ENCODE measurements at regions not wholly inside any gene's neighbourhood (a gene's known extent, or its start where the extent isn't known, plus 50 kb on each side); places are given as distances from the start of the nearest gene placed in this dataset.

DNA sequence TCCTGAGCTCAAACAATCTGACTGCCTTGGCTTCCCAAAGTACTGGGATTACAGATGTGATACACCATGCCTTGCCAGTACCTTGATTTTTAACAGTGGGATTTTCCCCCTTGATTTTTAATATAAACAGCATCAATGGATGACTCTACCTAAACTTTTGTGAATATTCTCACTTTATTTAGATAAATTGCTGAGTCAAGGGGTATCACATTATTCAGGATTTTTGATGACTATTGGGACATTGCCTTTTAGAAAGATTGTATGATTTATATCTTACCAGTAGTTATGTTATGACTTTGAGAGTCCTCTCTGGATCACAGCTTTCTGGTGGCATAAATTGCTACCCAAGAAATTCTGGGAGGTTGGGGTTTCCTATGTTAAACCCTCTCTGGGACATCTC is 112.5 kb upstream of the SPAG17 start:
- no peaks in the 10 kb centered on the region for H3K9me3 ChIP-seq (ENCODE audit: low read depth)
- no peak overlapping the region for H2AFZ ChIP-seq
- peaks cover 12% of the 10 kb centered on the region for H3K4me1 ChIP-seq (ENCODE audit: insufficient read depth)
- H3K79me2 ChIP-seq: no peaks in the 10 kb centered on the region
- no peak for TF ChIP-seq EZH2phosphoT487 (IDR thresholded peaks at IDR 0.05; ENCODE audit: low read depth, severe bottlenecking, unreplicated experiment)
- TF ChIP-seq, protein P1, sequence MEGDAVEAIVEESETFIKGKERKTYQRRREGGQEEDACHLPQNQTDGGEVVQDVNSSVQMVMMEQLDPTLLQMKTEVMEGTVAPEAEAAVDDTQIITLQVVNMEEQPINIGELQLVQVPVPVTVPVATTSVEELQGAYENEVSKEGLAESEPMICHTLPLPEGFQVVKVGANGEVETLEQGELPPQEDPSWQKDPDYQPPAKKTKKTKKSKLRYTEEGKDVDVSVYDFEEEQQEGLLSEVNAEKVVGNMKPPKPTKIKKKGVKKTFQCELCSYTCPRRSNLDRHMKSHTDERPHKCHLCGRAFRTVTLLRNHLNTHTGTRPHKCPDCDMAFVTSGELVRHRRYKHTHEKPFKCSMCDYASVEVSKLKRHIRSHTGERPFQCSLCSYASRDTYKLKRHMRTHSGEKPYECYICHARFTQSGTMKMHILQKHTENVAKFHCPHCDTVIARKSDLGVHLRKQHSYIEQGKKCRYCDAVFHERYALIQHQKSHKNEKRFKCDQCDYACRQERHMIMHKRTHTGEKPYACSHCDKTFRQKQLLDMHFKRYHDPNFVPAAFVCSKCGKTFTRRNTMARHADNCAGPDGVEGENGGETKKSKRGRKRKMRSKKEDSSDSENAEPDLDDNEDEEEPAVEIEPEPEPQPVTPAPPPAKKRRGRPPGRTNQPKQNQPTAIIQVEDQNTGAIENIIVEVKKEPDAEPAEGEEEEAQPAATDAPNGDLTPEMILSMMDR (IDR thresholded peaks at IDR 0.05; ENCODE audit: poor library complexity): no peak
- no peak for TF ChIP-seq EZH2 (IDR thresholded peaks at IDR 0.05; ENCODE audit: borderline replicate concordance)
- H3K27ac ChIP-seq: no peak overlapping the region
- H3K9me2 ChIP-seq (replicated peaks; ENCODE audit: insufficient read depth): no peaks in the 10 kb centered on the region
- no peaks in the 10 kb centered on the region for H3K27me3 ChIP-seq
- DNase-seq (ENCODE audit: low spot score): no peak
- no peak overlapping the region for H3K4me2 ChIP-seq
- no peak overlapping the region for H3K4me3 ChIP-seq
- no peaks in the 10 kb centered on the region for H4K20me1 ChIP-seq (ENCODE audit: insufficient read depth, poor library complexity, severe bottlenecking)
- no peaks in the 10 kb centered on the region for H3K36me3 ChIP-seq (replicated peaks; ENCODE audit: insufficient read depth, low read depth)

DNA sequence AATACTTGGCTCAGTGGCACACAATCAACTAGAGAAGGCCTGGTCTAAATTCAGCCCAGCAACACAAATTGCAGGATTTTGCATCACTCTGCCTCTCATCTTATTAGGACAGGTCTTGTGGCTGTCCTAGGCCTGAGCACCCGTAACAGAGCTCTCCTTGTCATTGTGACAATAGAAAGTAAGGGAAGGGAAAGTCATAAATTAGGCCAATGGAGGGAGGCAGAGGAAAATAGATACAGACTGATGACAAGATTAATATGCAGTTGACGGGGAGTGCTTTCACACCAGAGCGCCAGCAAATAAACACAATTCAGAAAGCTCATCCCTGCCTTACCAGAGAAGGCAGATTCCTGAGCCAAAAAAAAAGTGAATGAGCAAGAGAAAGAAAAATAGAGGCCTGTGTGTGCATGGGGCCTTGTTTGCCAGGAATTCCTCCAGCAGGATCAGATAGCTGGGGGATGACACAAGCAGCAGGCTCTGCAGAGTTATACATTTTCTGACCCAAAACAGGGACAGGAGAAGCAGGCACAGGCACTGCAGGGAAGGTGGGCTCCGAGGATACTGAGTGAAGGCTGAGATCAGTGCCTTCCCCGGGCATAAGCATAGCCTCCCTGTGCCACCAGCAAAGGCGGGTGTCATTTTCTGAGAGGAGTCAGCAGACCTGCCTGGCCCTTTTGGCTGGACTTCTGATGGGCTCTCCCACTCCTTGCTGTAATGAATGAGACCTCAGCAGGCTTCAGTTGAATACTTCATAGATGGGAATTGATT is 110.0 kb upstream of the SPAG17 start:
- WGBS (ENCODE audit: low lambda C conversion rate, missing lambda C conversion rate): 66% methylated on average over 6 of the region's 6 CpGs
- peak overlapping the region; percentile 35 for H3K27ac ChIP-seq
- no peak overlapping the region for H2AFZ ChIP-seq
- no peaks in the 10 kb centered on the region for H3K79me2 ChIP-seq
- no peak overlapping the region for H3K4me2 ChIP-seq
- DNase-seq (ENCODE audit: low spot score): peak; percentile 11
- TF ChIP-seq EZH2phosphoT487 (IDR thresholded peaks at IDR 0.05; ENCODE audit: low read depth, severe bottlenecking, unreplicated experiment) (no peak), EZH2 (IDR thresholded peaks at IDR 0.05; ENCODE audit: borderline replicate concordance) (no peak)
- TF ChIP-seq, protein P1 (IDR thresholded peaks at IDR 0.05; ENCODE audit: poor library complexity): no peak
- no peaks in the 10 kb centered on the region for H3K36me3 ChIP-seq (replicated peaks; ENCODE audit: insufficient read depth, low read depth)
- H3K4me3 ChIP-seq: no peak overlapping the region
- H3K9me3 ChIP-seq (ENCODE audit: low read depth): no peaks in the 10 kb centered on the region
- H3K27me3 ChIP-seq: no peaks in the 10 kb centered on the region
- H4K20me1 ChIP-seq (ENCODE audit: insufficient read depth, poor library complexity, severe bottlenecking): no peaks in the 10 kb centered on the region
- no peaks in the 10 kb centered on the region for H3K9me2 ChIP-seq (replicated peaks; ENCODE audit: insufficient read depth)
- H3K4me1 ChIP-seq (ENCODE audit: insufficient read depth): peaks cover 12% of the 10 kb centered on the region

DNA sequence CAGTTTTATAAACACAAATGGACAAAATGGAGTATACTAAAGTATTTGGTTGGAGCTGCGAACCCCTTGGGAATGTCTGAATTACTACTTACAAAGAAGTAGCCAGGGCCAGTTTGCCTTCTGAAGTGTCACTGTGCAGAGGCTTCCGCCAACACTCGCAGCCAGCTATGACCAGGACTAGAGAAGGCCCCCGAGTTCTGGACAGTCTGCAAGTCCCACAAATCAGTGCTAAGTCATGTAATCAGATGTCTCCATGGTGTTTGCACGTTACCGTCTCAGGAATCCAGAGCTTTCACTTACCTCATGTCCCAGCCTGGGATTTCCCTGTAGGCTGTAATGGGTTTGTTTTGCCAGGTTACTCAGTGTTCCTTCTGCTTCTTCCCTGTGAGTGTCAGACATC is 106.6 kb upstream of the SPAG17 start:
- H3K9me2 ChIP-seq (replicated peaks; ENCODE audit: insufficient read depth): no peaks in the 10 kb centered on the region
- no peaks in the 10 kb centered on the region for H3K79me2 ChIP-seq
- WGBS (ENCODE audit: low lambda C conversion rate, missing lambda C conversion rate): 72% methylated on average over 6 of the region's 6 CpGs
- no peaks in the 10 kb centered on the region for H3K27me3 ChIP-seq
- H3K4me2 ChIP-seq: no peak overlapping the region
- H3K4me1 ChIP-seq (ENCODE audit: insufficient read depth): peaks cover 12% of the 10 kb centered on the region
- H3K27ac ChIP-seq: no peak overlapping the region
- no peaks in the 10 kb centered on the region for H4K20me1 ChIP-seq (ENCODE audit: insufficient read depth, poor library complexity, severe bottlenecking)
- no peak for TF ChIP-seq EZH2 (IDR thresholded peaks at IDR 0.05; ENCODE audit: borderline replicate concordance)
- TF ChIP-seq, protein P1 (IDR thresholded peaks at IDR 0.05; ENCODE audit: poor library complexity): no peak
- H3K4me3 ChIP-seq: no peak overlapping the region
- no peak overlapping the region for H2AFZ ChIP-seq
- H3K36me3 ChIP-seq (replicated peaks; ENCODE audit: insufficient read depth, low read depth): no peaks in the 10 kb centered on the region
- no peaks in the 10 kb centered on the region for H3K9me3 ChIP-seq (ENCODE audit: low read depth)
- DNase-seq (ENCODE audit: low spot score): no peak

Data from hepatocyte (in vitro differentiated cells).